ENCODE measurements at regions not wholly inside any gene's neighbourhood (a gene's known extent, or its start where the extent isn't known, plus 50 kb on each side); places are given as distances from the start of the nearest gene placed in this dataset.

DNA sequence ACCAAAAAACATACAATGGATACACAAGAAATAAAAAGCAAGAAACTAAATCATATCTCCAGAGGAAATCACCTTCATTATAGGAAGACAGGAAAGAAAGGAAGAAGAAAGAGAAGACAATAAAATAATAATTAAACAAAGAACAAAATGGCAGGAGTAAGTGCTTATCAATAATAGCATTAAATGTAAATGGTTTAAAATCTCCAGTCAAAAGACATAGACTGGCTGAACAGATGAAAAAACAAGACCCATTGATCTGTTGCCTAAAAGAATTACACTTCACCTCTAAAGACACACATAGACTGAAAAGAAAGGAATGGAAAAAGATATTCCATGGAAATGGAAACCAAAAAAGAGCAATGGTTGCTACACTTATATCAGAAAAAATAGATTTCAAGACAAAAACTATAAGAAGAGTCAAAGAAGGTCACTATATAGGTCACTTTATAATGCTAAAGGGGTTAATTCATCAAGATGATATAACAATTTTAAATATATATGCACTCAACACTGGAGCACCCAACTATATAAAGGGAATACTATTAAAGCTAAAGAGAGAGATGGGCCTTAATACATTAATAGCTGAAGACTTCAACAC is 118.4 kb upstream of the SESN3 start:
- Histone ChIP-seq H3K9ac (ENCODE audit: insufficient read depth, low read length) (no peak overlapping the region), H3K36me3 (ENCODE audit: control insufficient read depth, insufficient read depth, low read length) (no peaks in the 10 kb centered on the region), H3K4me3 (replicated peaks in 1 of 4; ENCODE audit: control extremely low read depth in 1 of 4, insufficient read depth in 1 of 4, low read depth in 3 of 4, low read length in 4 of 4) (no peak overlapping the region), H3K79me2 (ENCODE audit: control insufficient read depth, insufficient read depth, low read length) (no peaks in the 10 kb centered on the region), H3K27ac (ENCODE audit: insufficient read depth, low read length) (no peak overlapping the region), H4K20me1 (ENCODE audit: control insufficient read depth, extremely low read depth, insufficient read depth, low read length) (no peaks in the 10 kb centered on the region), H3K27me3 (ENCODE audit: control insufficient read depth, insufficient read depth, low read length) (no peaks in the 10 kb centered on the region), H3K4me1 (ENCODE audit: control insufficient read depth, extremely low read depth, insufficient read depth, low read length) (no peaks in the 10 kb centered on the region), H3K4me2 (ENCODE audit: extremely low read depth, insufficient read depth, low read length) (no peak overlapping the region), H3K9me3 (ENCODE audit: control insufficient read depth, insufficient read depth, low read depth, low read length) (no peaks in the 10 kb centered on the region), H2AFZ (ENCODE audit: low read length) (no peak overlapping the region)
- TF ChIP-seq EZH2 (IDR thresholded peaks at IDR 0.05; ENCODE audit: low read length, missing control alignments), result no peak
- TF ChIP-seq, protein P1, sequence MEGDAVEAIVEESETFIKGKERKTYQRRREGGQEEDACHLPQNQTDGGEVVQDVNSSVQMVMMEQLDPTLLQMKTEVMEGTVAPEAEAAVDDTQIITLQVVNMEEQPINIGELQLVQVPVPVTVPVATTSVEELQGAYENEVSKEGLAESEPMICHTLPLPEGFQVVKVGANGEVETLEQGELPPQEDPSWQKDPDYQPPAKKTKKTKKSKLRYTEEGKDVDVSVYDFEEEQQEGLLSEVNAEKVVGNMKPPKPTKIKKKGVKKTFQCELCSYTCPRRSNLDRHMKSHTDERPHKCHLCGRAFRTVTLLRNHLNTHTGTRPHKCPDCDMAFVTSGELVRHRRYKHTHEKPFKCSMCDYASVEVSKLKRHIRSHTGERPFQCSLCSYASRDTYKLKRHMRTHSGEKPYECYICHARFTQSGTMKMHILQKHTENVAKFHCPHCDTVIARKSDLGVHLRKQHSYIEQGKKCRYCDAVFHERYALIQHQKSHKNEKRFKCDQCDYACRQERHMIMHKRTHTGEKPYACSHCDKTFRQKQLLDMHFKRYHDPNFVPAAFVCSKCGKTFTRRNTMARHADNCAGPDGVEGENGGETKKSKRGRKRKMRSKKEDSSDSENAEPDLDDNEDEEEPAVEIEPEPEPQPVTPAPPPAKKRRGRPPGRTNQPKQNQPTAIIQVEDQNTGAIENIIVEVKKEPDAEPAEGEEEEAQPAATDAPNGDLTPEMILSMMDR (conservative IDR thresholded peaks at IDR 0.05 in 1 of 2, IDR thresholded peaks at IDR 0.05 in 1 of 2; ENCODE audit: low read depth in 1 of 2, low read length in 2 of 2), result no peak
- DNase-seq (ENCODE audit: low read depth in 2 of 2), result no peak

GRCh38 chr11:95346265-95346664 is 115.3 kb upstream of the SESN3 start:
- no peaks in the 10 kb centered on the region for H3K27me3 ChIP-seq (ENCODE audit: control insufficient read depth, insufficient read depth, low read length)
- H3K4me1 ChIP-seq (ENCODE audit: control insufficient read depth, extremely low read depth, insufficient read depth, low read length), result peaks cover 2% of the 10 kb centered on the region
- no peaks in the 10 kb centered on the region for H3K36me3 ChIP-seq (ENCODE audit: control insufficient read depth, insufficient read depth, low read length)
- H3K9ac ChIP-seq (ENCODE audit: insufficient read depth, low read length), result no peak overlapping the region
- no peaks in the 10 kb centered on the region for H3K9me3 ChIP-seq (ENCODE audit: control insufficient read depth, insufficient read depth, low read depth, low read length)
- H3K27ac ChIP-seq (ENCODE audit: insufficient read depth, low read length), result no peak overlapping the region
- no peak overlapping the region for H2AFZ ChIP-seq (ENCODE audit: low read length)
- no peak overlapping the region for H3K4me3 ChIP-seq (replicated peaks in 1 of 4; ENCODE audit: control extremely low read depth in 1 of 4, insufficient read depth in 1 of 4, low read depth in 3 of 4, low read length in 4 of 4)
- H3K4me2 ChIP-seq (ENCODE audit: extremely low read depth, insufficient read depth, low read length), result no peak overlapping the region
- DNase-seq (ENCODE audit: low read depth in 2 of 2), result no peak
- H4K20me1 ChIP-seq (ENCODE audit: control insufficient read depth, extremely low read depth, insufficient read depth, low read length), result no peaks in the 10 kb centered on the region
- H3K79me2 ChIP-seq (ENCODE audit: control insufficient read depth, insufficient read depth, low read length), result no peaks in the 10 kb centered on the region
- TF ChIP-seq, protein P1 (conservative IDR thresholded peaks at IDR 0.05 in 1 of 2, IDR thresholded peaks at IDR 0.05 in 1 of 2; ENCODE audit: low read depth in 1 of 2, low read length in 2 of 2), result no peak
- TF ChIP-seq EZH2 (IDR thresholded peaks at IDR 0.05; ENCODE audit: low read length, missing control alignments), result no peak

DNA sequence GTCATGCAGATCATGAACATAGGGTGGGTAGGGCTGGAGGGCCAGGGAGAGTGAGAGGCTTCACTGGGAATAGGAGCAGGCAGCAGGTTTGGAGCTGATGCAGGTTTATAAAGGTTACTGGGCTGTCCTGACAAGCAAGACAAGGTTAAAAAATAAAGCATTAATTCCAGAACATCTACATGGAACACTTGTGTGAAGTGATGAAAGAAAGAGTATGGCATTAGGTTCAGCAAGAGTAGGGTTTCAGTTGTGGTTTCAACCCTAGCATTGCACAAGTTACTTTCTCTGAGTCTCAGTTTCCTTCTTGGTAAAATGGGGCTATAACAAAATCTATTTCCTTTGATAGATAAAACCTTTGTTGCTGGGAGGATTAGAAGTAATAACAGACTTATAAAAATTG is 114.6 kb upstream of the SESN3 start:
- Histone ChIP-seq H3K4me1 (ENCODE audit: control insufficient read depth, extremely low read depth, insufficient read depth, low read length) (peaks cover 2% of the 10 kb centered on the region), H3K9me3 (ENCODE audit: control insufficient read depth, insufficient read depth, low read depth, low read length) (no peaks in the 10 kb centered on the region), H2AFZ (ENCODE audit: low read length) (no peak overlapping the region), H4K20me1 (ENCODE audit: control insufficient read depth, extremely low read depth, insufficient read depth, low read length) (no peaks in the 10 kb centered on the region), H3K4me3 (replicated peaks in 1 of 4; ENCODE audit: control extremely low read depth in 1 of 4, insufficient read depth in 1 of 4, low read depth in 3 of 4, low read length in 4 of 4) (no peak overlapping the region), H3K27me3 (ENCODE audit: control insufficient read depth, insufficient read depth, low read length) (no peaks in the 10 kb centered on the region), H3K4me2 (ENCODE audit: extremely low read depth, insufficient read depth, low read length) (no peak overlapping the region), H3K9ac (ENCODE audit: insufficient read depth, low read length) (no peak overlapping the region), H3K27ac (ENCODE audit: insufficient read depth, low read length) (no peak overlapping the region), H3K36me3 (ENCODE audit: control insufficient read depth, insufficient read depth, low read length) (no peaks in the 10 kb centered on the region), H3K79me2 (ENCODE audit: control insufficient read depth, insufficient read depth, low read length) (no peaks in the 10 kb centered on the region)
- no peak for DNase-seq (ENCODE audit: low read depth in 2 of 2)
- TF ChIP-seq EZH2 (IDR thresholded peaks at IDR 0.05; ENCODE audit: low read length, missing control alignments), result no peak
- TF ChIP-seq, protein P1 (conservative IDR thresholded peaks at IDR 0.05 in 1 of 2, IDR thresholded peaks at IDR 0.05 in 1 of 2; ENCODE audit: low read depth in 1 of 2, low read length in 2 of 2), result no peak
